ENCODE measurements at regions not wholly inside any gene's neighbourhood (a gene's known extent, or its start where the extent isn't known, plus 50 kb on each side); places are given as distances from the start of the nearest gene placed in this dataset.

DNA sequence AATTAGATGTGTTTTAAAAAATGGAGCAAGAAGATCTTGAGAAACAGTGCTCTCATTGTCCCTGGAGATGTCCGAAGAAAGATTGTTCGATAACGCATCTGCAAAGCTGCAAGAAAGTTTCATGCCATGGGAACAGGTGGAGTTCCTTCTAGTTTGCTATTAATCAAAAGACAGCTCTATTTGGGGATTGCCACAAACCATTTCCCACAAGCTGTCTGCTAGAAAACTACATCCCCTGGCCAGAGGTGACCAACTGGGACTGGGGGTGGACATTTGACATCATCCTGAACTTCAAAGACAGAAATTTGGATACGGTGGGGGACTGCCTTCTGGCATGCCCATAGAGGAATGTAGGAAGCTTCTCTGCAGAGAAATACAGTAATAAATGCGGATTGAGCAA, 50.8 kb upstream of the OSMR start:
- intact Hi-C loops (cut with DNase I): no loop called here
- H3K4me1 ChIP-seq: no peaks in the 10 kb centered on the region
- no peaks in the 10 kb centered on the region for H3K27me3 ChIP-seq
- TF ChIP-seq, protein P1, sequence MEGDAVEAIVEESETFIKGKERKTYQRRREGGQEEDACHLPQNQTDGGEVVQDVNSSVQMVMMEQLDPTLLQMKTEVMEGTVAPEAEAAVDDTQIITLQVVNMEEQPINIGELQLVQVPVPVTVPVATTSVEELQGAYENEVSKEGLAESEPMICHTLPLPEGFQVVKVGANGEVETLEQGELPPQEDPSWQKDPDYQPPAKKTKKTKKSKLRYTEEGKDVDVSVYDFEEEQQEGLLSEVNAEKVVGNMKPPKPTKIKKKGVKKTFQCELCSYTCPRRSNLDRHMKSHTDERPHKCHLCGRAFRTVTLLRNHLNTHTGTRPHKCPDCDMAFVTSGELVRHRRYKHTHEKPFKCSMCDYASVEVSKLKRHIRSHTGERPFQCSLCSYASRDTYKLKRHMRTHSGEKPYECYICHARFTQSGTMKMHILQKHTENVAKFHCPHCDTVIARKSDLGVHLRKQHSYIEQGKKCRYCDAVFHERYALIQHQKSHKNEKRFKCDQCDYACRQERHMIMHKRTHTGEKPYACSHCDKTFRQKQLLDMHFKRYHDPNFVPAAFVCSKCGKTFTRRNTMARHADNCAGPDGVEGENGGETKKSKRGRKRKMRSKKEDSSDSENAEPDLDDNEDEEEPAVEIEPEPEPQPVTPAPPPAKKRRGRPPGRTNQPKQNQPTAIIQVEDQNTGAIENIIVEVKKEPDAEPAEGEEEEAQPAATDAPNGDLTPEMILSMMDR (IDR thresholded peaks at IDR 0.05): no peak
- H3K4me3 ChIP-seq: no peak overlapping the region
- no peaks in the 10 kb centered on the region for H3K9me3 ChIP-seq
- H3K27ac ChIP-seq: no peak overlapping the region
- DNase-seq: no peak
- H3K9ac ChIP-seq (ENCODE audit: low read depth in 2 of 2, low read length in 2 of 2): no peak overlapping the region
- no peaks in the 10 kb centered on the region for H3K36me3 ChIP-seq

DNA sequence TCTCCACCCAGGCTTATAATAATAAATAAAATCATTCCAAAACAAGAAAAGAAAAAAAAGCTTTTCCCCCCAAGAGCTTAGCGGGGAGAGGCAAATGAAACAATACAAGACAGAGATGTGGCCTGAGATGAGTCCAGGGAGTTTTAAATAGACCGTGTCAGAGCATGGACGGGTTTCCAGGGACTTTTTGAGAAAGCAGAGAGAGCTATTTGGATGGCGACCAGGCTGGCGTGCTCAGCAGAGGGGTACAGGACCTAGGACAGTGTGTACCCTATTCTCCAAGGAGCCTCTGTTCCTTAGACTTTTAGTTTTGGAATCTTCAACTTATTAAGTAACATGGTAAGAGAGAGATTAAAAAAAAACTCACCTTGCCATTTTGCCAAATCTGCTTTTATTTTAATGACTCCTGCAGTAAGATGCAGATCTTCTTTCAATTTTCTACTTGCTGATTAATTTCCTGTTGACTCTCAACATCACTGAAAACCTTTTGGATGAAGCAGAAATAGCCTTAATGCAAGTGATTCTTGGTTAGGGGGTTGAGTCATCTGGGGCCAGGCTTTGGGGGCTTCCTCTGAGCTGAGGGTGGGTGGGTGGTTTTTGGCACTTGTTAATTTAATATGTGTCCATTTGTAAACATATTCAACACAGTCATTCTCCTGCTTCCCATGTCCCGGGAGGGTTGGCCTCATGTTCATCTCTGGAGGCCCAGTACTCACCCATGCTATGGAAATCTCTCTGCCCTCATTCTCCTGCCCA, 49.6 kb upstream of the OSMR start:
- no peak overlapping the region for H3K4me3 ChIP-seq
- no peaks in the 10 kb centered on the region for H3K4me1 ChIP-seq
- DNase-seq: no peak
- intact Hi-C loops (cut with DNase I): no loop called here
- H3K9ac ChIP-seq (ENCODE audit: low read depth in 2 of 2, low read length in 2 of 2): no peak overlapping the region
- no peak overlapping the region for H3K27ac ChIP-seq
- no peaks in the 10 kb centered on the region for H3K36me3 ChIP-seq
- H3K9me3 ChIP-seq: no peaks in the 10 kb centered on the region
- TF ChIP-seq, protein P1 (IDR thresholded peaks at IDR 0.05): no peak
- H3K27me3 ChIP-seq: no peaks in the 10 kb centered on the region

All from colonic mucosa (tissue), 4 donors.